ENCODE measurements at regions not wholly inside any gene's neighbourhood (a gene's known extent, or its start where the extent isn't known, plus 50 kb on each side); places are given as distances from the start of the nearest gene placed in this dataset.
"Not testable (repeated sequence)": the region's sequence is repeated elsewhere in the genome, so short reads cannot be mapped to it uniquely, and the experiment has no call there.

- Histone ChIP-seq H3K27me3 (ENCODE audit: control insufficient read depth in 2 of 2, insufficient read depth in 2 of 2, low read length in 2 of 2) (no peaks in the 10 kb centered on the region), H3K4me1 (ENCODE audit: control insufficient read depth in 2 of 2, insufficient read depth in 2 of 2, low read length in 2 of 2) (peaks cover 8 to 17% of the 10 kb centered on the region in 2 donors), H3K9me3 (ENCODE audit: control insufficient read depth in 2 of 3, low read length in 3 of 3) (no peaks in the 10 kb centered on the region), H3K4me3 (ENCODE audit: low read length) (no peak overlapping the region), H3K36me3 (ENCODE audit: control insufficient read depth in 2 of 3, insufficient read depth in 3 of 3, low read length in 3 of 3) (no peaks in the 10 kb centered on the region), H3K27ac (ENCODE audit: low read depth, low read length) (no peak overlapping the region)
- H3K27me3 Mint-ChIP-seq, result peaks cover 13 to 37% (median 19%) of the 10 kb centered on the region in 5 donors
- CTCF ChIA-PET, result interaction anchor here (0.9 kb wide), 1 partner anchor 55 kb away, joined by 4 read pairs; no protein-coding TSS in a partner anchor
- POLR2A ChIA-PET, result no interaction called here
- H3K4me1 Mint-ChIP-seq, result peaks cover 8 to 36% (median 24%) of the 10 kb centered on the region in 7 donors
- ATAC-seq (peak; percentile 85), DNase-seq (peak in 6 of 9 donors; percentile 9 to 47 (median 20))
- H3K27ac Mint-ChIP-seq, result peak overlapping the region in 5 of 9 donors; percentile 3 to 75 (median 42)
- no peaks in the 10 kb centered on the region for H3K36me3 Mint-ChIP-seq
- H3K4me3 Mint-ChIP-seq, result peak overlapping the region; percentile 14 to 82 (median 78)
- H3K9me3 Mint-ChIP-seq, result no peaks in the 10 kb centered on the region
- intact Hi-C loops (cut with micrococcal nuclease), result no loop called here
These were observed 151.4 kb downstream of the HSD17B3 start for GRCh38 chr9:96150324-96151227.

- Histone ChIP-seq H3K27ac (ENCODE audit: low read depth, low read length) (no peak overlapping the region), H3K9me3 (ENCODE audit: control insufficient read depth in 2 of 3, low read length in 3 of 3) (no peaks in the 10 kb centered on the region), H3K36me3 (ENCODE audit: control insufficient read depth in 2 of 3, insufficient read depth in 3 of 3, low read length in 3 of 3) (no peaks in the 10 kb centered on the region), H3K27me3 (ENCODE audit: control insufficient read depth in 2 of 2, insufficient read depth in 2 of 2, low read length in 2 of 2) (no peaks in the 10 kb centered on the region), H3K4me1 (ENCODE audit: control insufficient read depth in 2 of 2, insufficient read depth in 2 of 2, low read length in 2 of 2) (peaks cover 8 to 17% of the 10 kb centered on the region in 2 donors), H3K4me3 (ENCODE audit: low read length) (peak overlapping the region; percentile 36)
- Mint-ChIP-seq H3K36me3 (no peaks in the 10 kb centered on the region), H3K27me3 (peaks cover 13 to 38% (median 23%) of the 10 kb centered on the region in 5 donors), H3K27ac (peak overlapping the region in 3 of 9 donors; percentile 3 to 62 (median 29)), H3K4me3 (peak overlapping the region; percentile 53 to 82 (median 77)), H3K4me1 (peaks cover 8 to 36% (median 24%) of the 10 kb centered on the region in 7 donors), H3K9me3 (no peaks in the 10 kb centered on the region)
- CTCF ChIA-PET, result interaction anchor here (0.9 kb wide), 2 partner anchors 12 to 56 kb away, joined by 3 to 4 read pairs; no protein-coding TSS in a partner anchor
- POLR2A ChIA-PET, result interaction anchor here (0.7 kb wide), 1 partner anchor 23 kb away, joined by 3 read pairs; no protein-coding TSS in a partner anchor
- intact Hi-C loops (cut with micrococcal nuclease), result no loop called here
- ATAC-seq, result peak; percentile 24
- peak in 3 of 9 donors; percentile 3 to 9 (median 9) for DNase-seq
These were observed 152.3 kb downstream of the HSD17B3 start for GRCh38 chr9:96149533-96150280.

GRCh38 chr9:96148634-96149532, 153.1 kb downstream of the HSD17B3 start:
- Mint-ChIP-seq H3K9me3 (no peaks in the 10 kb centered on the region), H3K27me3 (peaks cover 13 to 43% (median 31%) of the 10 kb centered on the region in 5 donors), H3K4me3 (peak overlapping the region in 6 of 10 donors; percentile 53 to 82 (median 78)), H3K36me3 (no peaks in the 10 kb centered on the region), H3K4me1 (peaks cover 8 to 36% (median 24%) of the 10 kb centered on the region in 7 donors), H3K27ac (no peak overlapping the region)
- Histone ChIP-seq H3K36me3 (ENCODE audit: control insufficient read depth in 2 of 3, insufficient read depth in 3 of 3, low read length in 3 of 3) (no peaks in the 10 kb centered on the region), H3K4me1 (ENCODE audit: control insufficient read depth in 2 of 2, insufficient read depth in 2 of 2, low read length in 2 of 2) (peaks cover 8 to 17% of the 10 kb centered on the region in 2 donors), H3K27ac (ENCODE audit: low read depth, low read length) (no peak overlapping the region), H3K4me3 (ENCODE audit: low read length) (peak overlapping the region; percentile 36), H3K27me3 (ENCODE audit: control insufficient read depth in 2 of 2, insufficient read depth in 2 of 2, low read length in 2 of 2) (peaks cover 0 to under 1% of the 10 kb centered on the region in 2 donors), H3K9me3 (ENCODE audit: control insufficient read depth in 2 of 3, low read length in 3 of 3) (no peaks in the 10 kb centered on the region)
- ATAC-seq (no peak), DNase-seq (no peak)
- ChIA-PET CTCF (interaction anchor here (0.9 kb wide), 1 partner anchor 11 kb away, joined by 3 read pairs; no protein-coding TSS in a partner anchor), POLR2A (no interaction called here)
- intact Hi-C loops (cut with micrococcal nuclease), result no loop called here

- Mint-ChIP-seq H3K4me1 (peaks cover 8 to 36% (median 24%) of the 10 kb centered on the region in 7 donors), H3K4me3 (peak overlapping the region in 3 of 10 donors; percentile 38 to 75 (median 57)), H3K27me3 (peaks cover 13 to 52% (median 31%) of the 10 kb centered on the region in 5 donors), H3K27ac (peak overlapping the region in 1 of 9 donors; percentile 19)
- peaks cover 8 to 17% of the 10 kb centered on the region in 2 donors for H3K4me1 ChIP-seq (ENCODE audit: control insufficient read depth in 2 of 2, insufficient read depth in 2 of 2, low read length in 2 of 2)
- intact Hi-C loops (cut with micrococcal nuclease); CTCF ChIA-PET; DNase-seq; H3K9me3 Mint-ChIP-seq; H3K36me3 ChIP-seq (ENCODE audit: control insufficient read depth in 2 of 3, insufficient read depth in 3 of 3, low read length in 3 of 3); H3K36me3 Mint-ChIP-seq; H3K27ac ChIP-seq (ENCODE audit: low read depth, low read length); ATAC-seq; H3K4me3 ChIP-seq (ENCODE audit: low read length); H3K27me3 ChIP-seq (ENCODE audit: control insufficient read depth in 2 of 2, insufficient read depth in 2 of 2, low read length in 2 of 2); H3K9me3 ChIP-seq (ENCODE audit: control insufficient read depth in 2 of 3, low read length in 3 of 3); POLR2A ChIA-PET: not testable (repeated sequence)
These were observed 154.9 kb downstream of the HSD17B3 start for GRCh38 chr9:96147029-96147428.

- CTCF ChIA-PET, result no interaction called here
- intact Hi-C loops (cut with micrococcal nuclease), result no loop called here
These were observed 160.3 kb downstream of the HSD17B3 start for GRCh38 chr9:96141666-96142065.

GRCh38 chr9:96141128-96141474, 160.9 kb downstream of the HSD17B3 start:
- CTCF ChIA-PET, result no interaction called here
- Mint-ChIP-seq H3K4me1 (peaks cover 0 to 20% (median 1%) of the 10 kb centered on the region in 7 donors), H3K36me3 (peaks cover 0 to 3% (median 0%) of the 10 kb centered on the region in 5 donors), H3K27ac (no peak overlapping the region), H3K4me3 (no peak overlapping the region), H3K9me3 (peaks cover 0 to 3% (median 0%) of the 10 kb centered on the region in 11 donors), H3K27me3 (peaks cover 0 to 24% (median 17%) of the 10 kb centered on the region in 5 donors)
- Histone ChIP-seq H3K27me3 (ENCODE audit: control insufficient read depth in 2 of 2, insufficient read depth in 2 of 2, low read length in 2 of 2) (peaks cover 0 to 4% of the 10 kb centered on the region in 2 donors), H3K4me3 (ENCODE audit: low read length) (no peak overlapping the region), H3K9me3 (ENCODE audit: control insufficient read depth in 2 of 3, low read length in 3 of 3) (no peaks in the 10 kb centered on the region), H3K4me1 (ENCODE audit: control insufficient read depth in 2 of 2, insufficient read depth in 2 of 2, low read length in 2 of 2) (no peaks in the 10 kb centered on the region), H3K36me3 (ENCODE audit: control insufficient read depth in 2 of 3, insufficient read depth in 3 of 3, low read length in 3 of 3) (no peaks in the 10 kb centered on the region), H3K27ac (ENCODE audit: low read depth, low read length) (no peak overlapping the region)
- DNase-seq (no peak), ATAC-seq (no peak)
- intact Hi-C loops (cut with micrococcal nuclease), result no loop called here
- POLR2A ChIA-PET, result no interaction called here

More at GRCh38 chr9:96141666-96142065, 160.3 kb downstream of the HSD17B3 start:
- Mint-ChIP-seq H3K9me3 (peaks cover 0 to 3% (median 0%) of the 10 kb centered on the region in 11 donors), H3K4me3 (no peak overlapping the region), H3K36me3 (peaks cover 0 to 3% (median 0%) of the 10 kb centered on the region in 5 donors), H3K4me1 (peaks cover 0 to 23% (median 3%) of the 10 kb centered on the region in 7 donors), H3K27ac (no peak overlapping the region), H3K27me3 (peaks cover 5 to 30% (median 23%) of the 10 kb centered on the region in 5 donors)
- DNase-seq (no peak), ATAC-seq (peak; percentile 50)
- H3K27me3 ChIP-seq (ENCODE audit: control insufficient read depth in 2 of 2, insufficient read depth in 2 of 2, low read length in 2 of 2), result peaks cover 0 to 4% of the 10 kb centered on the region in 2 donors
- no peaks in the 10 kb centered on the region for H3K9me3 ChIP-seq (ENCODE audit: control insufficient read depth in 2 of 3, low read length in 3 of 3)
- H3K4me3 ChIP-seq (ENCODE audit: low read length), result no peak overlapping the region
- no peaks in the 10 kb centered on the region for H3K36me3 ChIP-seq (ENCODE audit: control insufficient read depth in 2 of 3, insufficient read depth in 3 of 3, low read length in 3 of 3)
- POLR2A ChIA-PET, result no interaction called here
- H3K4me1 ChIP-seq (ENCODE audit: control insufficient read depth in 2 of 2, insufficient read depth in 2 of 2, low read length in 2 of 2), result no peaks in the 10 kb centered on the region
- H3K27ac ChIP-seq (ENCODE audit: low read depth, low read length), result no peak overlapping the region

Data from naive thymus-derived CD4-positive, alpha-beta T cell (primary cell).